Endothelial cell (in vitro differentiated cells): ENCODE measurements at regions not wholly inside any gene's neighbourhood (a gene's known extent, or its start where the extent isn't known, plus 50 kb on each side); places are given as distances from the start of the nearest gene placed in this dataset.

Experiments used
- DNase-seq: peaks from one replicate; pipeline ENCODE4 v3.0.0; 2021; ENCODE audit warnings: low spot score
- H3K27ac Mint-ChIP-seq: one replicate; pipeline ENCODE4 v1.8.0; 2021; ENCODE audit warnings: mixed read lengths, inconsistent platforms; ENCODE audit not compliant: unreplicated experiment
- H3K27me3 Mint-ChIP-seq: one replicate; pipeline ENCODE4 v1.8.0; 2021; ENCODE audit warnings: mild to moderate bottlenecking, moderate library complexity, mixed read lengths, inconsistent platforms; ENCODE audit not compliant: unreplicated experiment
- H3K36me3 Mint-ChIP-seq: one replicate; pipeline ENCODE4 v1.8.0; 2021; ENCODE audit warnings: mild to moderate bottlenecking, low read depth, mixed read lengths, inconsistent platforms; ENCODE audit not compliant: unreplicated experiment
- H3K4me1 Mint-ChIP-seq: one replicate; pipeline ENCODE4 v1.8.0; 2021; ENCODE audit warnings: mild to moderate bottlenecking, mixed read lengths, inconsistent platforms; ENCODE audit not compliant: unreplicated experiment
- H3K4me3 Mint-ChIP-seq: one replicate; pipeline ENCODE4 v1.8.0; 2021; ENCODE audit warnings: mild to moderate bottlenecking, mixed read lengths, inconsistent platforms; ENCODE audit not compliant: unreplicated experiment
- H3K9me3 Mint-ChIP-seq: one replicate; pipeline ENCODE4 v1.8.0; 2021; ENCODE audit warnings: mixed read lengths, inconsistent platforms; ENCODE audit not compliant: unreplicated experiment
- CTCF ChIP-seq: fragments of 200-600 bp; sonication (generic); IDR thresholded peaks from one replicate; pipeline ENCODE4 v1.5.0; 2021; ENCODE audit warnings: antibody characterized with exemption; ENCODE audit not compliant: unreplicated experiment

- no peak for TF ChIP-seq CTCF
- Mint-ChIP-seq H3K9me3 (no peaks in the 10 kb centered on the region), H3K27me3 (no peaks in the 10 kb centered on the region), H3K4me3 (no peak overlapping the region), H3K27ac (no peak overlapping the region), H3K36me3 (no peaks in the 10 kb centered on the region), H3K4me1 (no peaks in the 10 kb centered on the region)
- DNase-seq: no peak
Observed at GRCh38 chr10:105702211-105702610, 1061.1 kb downstream of the SORCS3 start.

- no peak for TF ChIP-seq CTCF
- Mint-ChIP-seq H3K36me3 (no peaks in the 10 kb centered on the region), H3K9me3 (no peaks in the 10 kb centered on the region), H3K4me1 (no peaks in the 10 kb centered on the region), H3K27me3 (no peaks in the 10 kb centered on the region), H3K4me3 (no peak overlapping the region), H3K27ac (no peak overlapping the region)
- no peak for DNase-seq
Observed at GRCh38 chr10:105700218-105700617, 1059.1 kb downstream of the SORCS3 start.

DNA sequence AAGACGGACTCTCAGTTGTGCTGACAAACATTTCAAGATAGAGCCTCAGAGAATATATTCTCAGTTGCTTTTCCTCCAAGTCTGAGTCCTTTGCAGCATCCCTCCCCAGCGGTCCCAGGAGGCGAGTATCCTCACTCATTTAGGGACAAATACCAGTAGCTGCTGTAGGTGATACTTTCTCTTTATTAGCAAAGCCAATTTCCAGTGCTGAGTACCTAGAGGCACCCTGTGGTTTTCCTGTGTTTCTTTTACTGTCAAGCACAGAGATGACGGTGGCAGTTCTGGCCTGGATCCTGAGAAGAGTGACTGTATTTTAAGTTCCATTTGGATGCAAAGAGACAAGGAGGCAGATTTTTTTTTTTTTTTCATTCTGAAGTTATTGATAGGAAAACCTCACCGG is 1058.4 kb downstream of the SORCS3 start:
- Mint-ChIP-seq H3K36me3 (no peaks in the 10 kb centered on the region), H3K9me3 (no peaks in the 10 kb centered on the region), H3K27ac (no peak overlapping the region), H3K27me3 (no peaks in the 10 kb centered on the region), H3K4me3 (no peak overlapping the region), H3K4me1 (no peaks in the 10 kb centered on the region)
- no peak for TF ChIP-seq CTCF
- no peak for DNase-seq

DNA sequence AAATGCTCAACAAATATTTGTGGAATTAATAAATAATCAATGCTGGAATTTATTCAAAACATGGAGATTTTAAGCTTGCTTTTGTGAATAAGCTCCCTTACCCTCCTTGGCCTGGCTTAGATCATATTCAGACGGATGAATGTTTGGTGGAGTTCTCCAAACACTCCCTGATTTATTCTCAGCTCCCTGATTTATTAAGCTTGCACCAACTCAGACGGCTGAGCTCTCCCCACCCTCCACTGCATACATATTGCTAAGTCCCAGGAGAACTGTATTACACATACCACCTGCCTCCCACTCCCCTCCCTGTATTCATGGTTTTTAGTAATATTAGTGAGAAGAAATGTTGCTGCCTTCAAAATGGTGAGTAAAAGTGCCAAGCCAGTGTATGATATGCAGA is 1057.5 kb downstream of the SORCS3 start:
- H3K4me3 Mint-ChIP-seq: no peak overlapping the region
- H3K4me1 Mint-ChIP-seq: no peaks in the 10 kb centered on the region
- no peaks in the 10 kb centered on the region for H3K27me3 Mint-ChIP-seq
- TF ChIP-seq CTCF: no peak
- no peaks in the 10 kb centered on the region for H3K36me3 Mint-ChIP-seq
- DNase-seq: no peak
- no peaks in the 10 kb centered on the region for H3K9me3 Mint-ChIP-seq
- H3K27ac Mint-ChIP-seq: no peak overlapping the region

GRCh38 chr10:105697290-105697780 is 1056.2 kb downstream of the SORCS3 start:
- no peaks in the 10 kb centered on the region for H3K9me3 Mint-ChIP-seq
- no peak overlapping the region for H3K4me3 Mint-ChIP-seq
- no peaks in the 10 kb centered on the region for H3K4me1 Mint-ChIP-seq
- H3K27me3 Mint-ChIP-seq: no peaks in the 10 kb centered on the region
- no peak for DNase-seq
- no peak for TF ChIP-seq CTCF
- H3K27ac Mint-ChIP-seq: no peak overlapping the region
- no peaks in the 10 kb centered on the region for H3K36me3 Mint-ChIP-seq
